8988T (cell line): ENCODE measurements at regions not wholly inside any gene's neighbourhood (a gene's known extent, or its start where the extent isn't known, plus 50 kb on each side); places are given as distances from the start of the nearest gene placed in this dataset.
"Not testable (repeated sequence)": the region's sequence is repeated elsewhere in the genome, so short reads cannot be mapped to it uniquely, and the experiment has no call there.

Experiments
- DNase-seq: peaks from one replicate; pipeline ENCODE4 v3.0.0; 2011

DNA sequence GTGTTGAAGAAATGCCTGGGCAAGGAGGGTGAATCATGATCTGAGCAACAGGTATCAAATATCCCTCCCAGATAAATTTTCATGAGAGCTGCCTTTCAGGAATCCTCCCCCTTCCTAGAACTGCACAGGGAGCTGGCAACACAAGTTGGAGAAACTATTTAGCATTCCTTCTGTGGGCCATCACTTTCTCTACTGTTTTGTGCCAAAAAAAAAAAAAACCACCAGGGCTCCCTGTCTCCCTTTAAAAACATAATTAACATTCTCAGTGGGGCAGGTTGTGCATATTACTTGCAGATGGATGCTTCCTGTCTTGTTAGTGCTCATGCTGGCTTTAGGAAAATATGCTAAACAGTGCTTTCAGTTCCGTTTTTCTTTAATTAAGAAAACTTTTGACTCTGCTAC, 234.9 kb upstream of the LMCD1 start:
- no peak for DNase-seq

DNA sequence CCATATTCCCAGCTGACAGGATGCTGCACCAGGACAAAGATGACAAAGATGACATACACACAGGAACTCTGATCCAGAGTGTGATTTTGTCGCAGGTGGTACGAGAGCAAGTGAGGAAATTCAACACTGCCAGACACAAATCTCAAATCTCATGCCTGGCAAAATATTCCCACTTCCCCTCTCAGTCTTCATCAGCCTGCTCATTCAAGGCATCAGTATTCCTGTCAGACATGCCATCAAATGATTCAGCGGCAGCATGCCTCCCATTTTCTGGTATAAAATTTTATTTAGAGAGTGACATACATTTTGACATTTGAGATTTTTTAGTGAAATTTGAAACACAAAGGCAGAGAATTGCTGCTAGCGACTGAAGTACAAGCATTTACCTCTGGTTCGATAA, 228.1 kb upstream of the LMCD1 start:
- no peak for DNase-seq

GRCh38 chr3:8276056-8276455, 225.6 kb upstream of the LMCD1 start:
- no peak for DNase-seq

DNA sequence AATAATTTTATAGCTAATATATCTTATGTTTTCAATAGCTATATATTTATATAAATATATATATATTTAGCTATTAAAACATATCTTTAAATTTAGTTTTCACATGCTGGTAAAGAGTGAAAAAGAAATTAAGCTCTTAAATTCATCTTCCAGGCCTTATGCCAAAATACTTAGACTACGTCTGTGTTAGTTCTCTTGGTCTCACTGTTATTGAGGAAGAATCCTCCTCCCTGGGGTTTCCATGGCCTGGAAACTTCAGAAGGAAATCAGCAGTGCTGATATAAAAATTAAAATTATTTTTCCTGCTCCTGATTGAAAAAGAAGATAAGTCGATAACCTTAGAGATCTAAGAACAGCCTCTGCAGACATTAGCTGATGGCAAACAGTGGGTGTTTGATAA, 225.1 kb upstream of the LMCD1 start:
- DNase-seq: no peak

DNA sequence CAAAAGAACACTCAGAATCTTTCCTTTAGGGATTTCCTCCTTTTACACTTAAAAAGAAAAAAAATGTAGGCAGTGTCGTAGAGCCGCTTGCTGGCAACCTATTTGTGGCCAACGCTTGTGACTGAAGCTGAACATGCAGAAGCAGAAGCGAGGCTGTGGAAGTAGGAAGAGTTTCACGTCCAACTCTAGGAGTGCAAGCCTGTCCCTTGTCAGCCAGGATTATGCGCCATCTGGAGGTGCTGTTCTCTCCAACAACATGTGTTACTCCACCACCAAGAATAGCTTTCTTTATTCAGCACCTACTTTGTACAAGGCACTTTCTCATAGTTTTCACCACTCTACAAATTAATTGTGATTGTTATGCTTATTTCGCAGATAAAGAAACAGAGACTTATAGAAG, 223.2 kb upstream of the LMCD1 start:
- no peak for DNase-seq

DNA sequence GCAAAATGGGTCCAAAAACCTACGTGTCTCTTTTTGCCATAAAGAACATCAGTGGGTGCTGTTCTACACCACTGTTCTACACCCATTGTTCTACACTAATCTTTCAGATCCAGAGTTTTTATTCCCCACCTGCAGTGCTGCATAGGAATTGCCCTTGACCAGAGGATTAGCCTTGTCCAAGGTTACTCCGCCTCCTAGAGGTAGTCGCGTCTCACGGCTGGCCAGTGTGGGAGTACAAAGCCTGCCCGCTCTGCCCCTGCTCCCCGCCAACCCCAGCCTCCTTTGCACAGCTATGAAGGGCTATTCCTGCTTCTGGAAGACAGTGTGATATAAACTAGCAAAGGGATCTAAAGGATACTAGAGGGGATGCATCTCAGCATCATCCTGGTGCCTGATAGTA, 222.1 kb upstream of the LMCD1 start:
- no peak for DNase-seq

GRCh38 chr3:8279886-8280550, 221.6 kb upstream of the LMCD1 start:
- DNase-seq: no peak

DNA sequence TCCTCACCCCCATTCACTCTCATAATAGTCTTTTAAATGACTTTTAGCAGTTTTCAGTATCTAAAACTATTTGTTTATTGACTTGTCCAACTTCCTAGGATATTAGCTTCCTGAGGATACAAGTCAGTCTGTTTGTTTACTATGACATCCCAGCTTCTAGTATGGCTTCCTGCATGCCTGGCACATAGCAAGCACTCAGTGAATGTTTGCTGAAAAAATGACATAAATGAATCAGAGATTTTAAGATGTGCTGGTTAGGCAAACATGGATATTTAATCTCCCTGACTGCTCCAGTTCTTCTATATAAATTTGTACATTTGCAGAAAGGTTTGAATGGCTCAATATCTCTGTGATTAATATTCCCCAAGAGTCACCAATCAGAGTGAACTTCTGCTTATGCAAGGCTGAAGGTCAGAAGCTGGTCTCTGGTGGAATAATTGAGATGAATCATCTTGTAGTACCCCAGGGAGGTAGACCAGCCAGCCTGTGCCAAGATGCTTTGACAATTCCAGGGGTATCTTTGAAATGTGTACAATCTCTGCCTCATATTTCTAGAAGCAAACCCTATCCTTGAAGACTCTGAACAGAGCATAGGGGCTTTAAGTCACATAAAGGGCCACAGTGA, 219.0 kb upstream of the LMCD1 start:
- no peak for DNase-seq

DNA sequence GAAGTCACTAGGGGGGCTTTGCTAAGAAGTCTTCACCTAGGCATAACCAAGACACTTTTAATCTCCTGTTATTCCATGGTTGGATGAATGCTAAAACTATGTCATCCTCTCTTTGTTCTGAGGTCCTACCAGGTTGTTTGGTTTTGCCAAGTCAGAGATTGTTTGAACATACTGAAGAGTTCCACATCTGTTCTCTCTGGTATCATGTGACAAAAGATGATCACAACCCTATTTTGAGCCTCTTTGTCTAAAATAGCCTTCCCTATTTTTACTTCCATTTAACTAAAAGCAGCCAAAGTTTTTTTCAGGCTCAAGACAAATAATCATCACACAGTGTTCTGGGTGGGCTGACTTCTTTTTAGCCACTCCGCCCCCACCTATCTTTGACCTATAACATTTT, 218.4 kb upstream of the LMCD1 start:
- no peak for DNase-seq

GRCh38 chr3:8286086-8286485, 215.5 kb upstream of the LMCD1 start:
- no peak for DNase-seq

GRCh38 chr3:8286749-8287148, 214.9 kb upstream of the LMCD1 start:
- DNase-seq: no peak

DNA sequence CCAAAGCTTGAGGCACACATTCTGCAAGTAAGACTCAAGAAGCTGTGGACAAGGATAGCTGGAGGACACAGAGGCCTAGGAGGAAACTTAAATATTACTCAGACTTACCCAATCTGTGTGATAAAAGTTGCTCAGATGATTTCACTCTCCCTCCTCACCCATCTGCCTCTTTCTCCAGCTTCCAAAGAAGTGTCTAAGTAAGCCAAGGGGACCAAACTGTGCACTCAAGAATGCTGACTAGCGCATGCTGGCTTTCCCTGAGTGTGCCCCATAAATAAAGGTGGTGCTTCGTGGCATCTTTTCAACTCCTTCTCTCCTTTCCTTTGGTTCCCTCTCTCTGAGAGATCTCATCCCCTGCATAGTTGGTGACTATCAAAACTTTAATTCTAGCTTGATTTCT, 211.0 kb upstream of the LMCD1 start:
- no peak for DNase-seq

DNA sequence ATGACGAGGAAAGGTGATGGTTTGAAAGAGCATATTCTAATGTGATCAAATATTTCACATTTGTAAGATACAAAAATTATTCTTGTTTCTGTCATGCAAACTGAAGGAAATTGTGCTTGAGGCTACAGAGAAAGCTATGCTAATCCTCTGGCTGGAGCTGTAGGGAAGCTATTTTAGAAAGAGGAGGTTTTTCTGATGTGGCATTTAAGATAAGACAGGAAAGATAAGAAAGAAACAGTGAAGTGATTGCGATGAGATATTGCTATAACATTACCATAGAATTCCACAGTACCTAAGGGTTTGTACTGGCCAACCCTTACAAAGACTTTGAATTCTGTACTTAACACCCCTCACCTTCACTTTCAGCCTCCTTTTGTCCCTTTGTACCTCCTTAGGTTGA, 205.2 kb upstream of the LMCD1 start:
- no peak for DNase-seq

- DNase-seq: no peak
Measured at GRCh38 chr3:8298021-8298954, 203.3 kb upstream of the LMCD1 start.

DNA sequence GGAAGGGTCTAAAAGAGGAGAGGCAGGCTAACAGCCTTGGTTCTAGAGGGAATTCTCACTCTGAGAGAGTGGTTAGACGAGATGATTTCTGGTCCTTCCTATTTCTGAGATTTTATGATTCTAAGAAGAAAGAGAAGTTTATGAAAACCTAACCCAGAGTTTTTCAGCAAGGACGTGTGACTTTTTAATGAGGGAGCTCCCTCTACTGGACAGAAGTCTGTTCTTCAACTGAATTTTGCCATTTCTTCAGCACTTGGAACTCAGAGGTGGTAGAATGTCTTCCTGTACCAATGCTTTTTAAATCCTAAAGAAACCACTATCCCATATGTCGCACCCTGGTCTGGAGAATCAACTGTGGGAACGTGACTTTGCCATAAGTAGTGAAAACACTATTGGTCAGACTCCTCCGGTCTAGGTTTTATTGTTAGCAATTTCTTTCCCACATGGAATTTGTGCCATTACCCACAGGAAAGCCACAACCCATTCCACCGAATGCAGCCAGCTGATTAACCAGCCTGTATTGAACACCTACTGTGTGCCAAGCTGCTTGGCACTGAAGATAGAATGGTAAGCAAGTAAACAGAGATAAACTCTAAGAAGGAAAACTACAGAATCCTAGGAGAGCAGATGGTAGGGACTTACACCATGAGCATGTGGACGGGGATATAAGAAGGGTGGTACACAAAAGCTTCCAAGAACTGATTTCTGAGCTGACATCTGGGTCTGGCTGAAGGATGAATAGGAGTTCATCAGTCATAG, 199.5 kb upstream of the LMCD1 start:
- no peak for DNase-seq

GRCh38 chr3:8303466-8303865, 198.2 kb upstream of the LMCD1 start:
- DNase-seq: no peak

GRCh38 chr3:8305371-8305770, 196.3 kb upstream of the LMCD1 start:
- DNase-seq: no peak

DNA sequence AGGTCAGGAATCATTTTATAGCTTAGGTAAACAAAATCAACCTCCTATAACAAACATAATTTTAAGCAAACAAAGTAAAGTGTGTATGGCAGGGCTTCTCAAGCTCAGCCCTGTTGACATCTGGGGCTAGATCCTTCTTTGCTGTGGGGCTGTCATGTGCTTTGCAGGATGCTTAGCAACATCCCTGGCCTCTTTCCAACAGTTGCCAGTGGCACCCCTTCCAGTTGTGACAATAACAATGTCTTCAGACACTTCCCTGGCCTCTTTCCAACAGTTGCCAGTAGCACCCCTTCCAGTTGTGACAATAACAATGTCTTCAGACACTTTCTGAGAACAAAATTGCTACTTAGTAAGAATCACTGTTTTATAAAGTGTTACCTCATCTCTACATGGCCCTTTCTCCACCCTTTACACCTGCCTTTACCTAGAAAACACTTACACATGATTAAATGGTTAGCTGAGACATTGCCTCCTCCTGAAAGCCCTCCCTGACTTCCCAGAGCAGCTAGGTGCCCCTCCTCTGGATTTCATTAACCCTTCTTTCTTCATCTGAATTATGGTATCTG, 194.0 kb upstream of the LMCD1 start:
- DNase-seq: no peak

GRCh38 chr3:8311321-8311720, 190.3 kb upstream of the LMCD1 start:
- no peak for DNase-seq

- DNase-seq: no peak
Measured at GRCh38 chr3:8312685-8313084, 188.9 kb upstream of the LMCD1 start.

GRCh38 chr3:8313560-8314267, 187.9 kb upstream of the LMCD1 start:
- no peak for DNase-seq

- not testable (repeated sequence) for DNase-seq
Measured at GRCh38 chr3:8315526-8315925, 186.1 kb upstream of the LMCD1 start.
